Renal cortex interstitium (tissue), 11 donors: ENCODE measurements at regions not wholly inside any gene's neighbourhood (a gene's known extent, or its start where the extent isn't known, plus 50 kb on each side); places are given as distances from the start of the nearest gene placed in this dataset.
"Not testable (repeated sequence)": the region's sequence is repeated elsewhere in the genome, so short reads cannot be mapped to it uniquely, and the experiment has no call there.

Experiments used
- DNase-seq, 11 donors: peaks; one replicate each; pipeline ENCODE4 v3.0.0-alpha.2; 2013; ENCODE audit warnings: low read depth in 9 of 11, low spot score in 4 of 11; ENCODE audit errors: extremely low read depth in 1 of 11

GRCh38 chr2:220767591-220768255 is 804.4 kb downstream of the EPHA4 start:
- no peak for DNase-seq

GRCh38 chr2:220775856-220776488 is 796.1 kb downstream of the EPHA4 start:
- DNase-seq, result no peak

DNA sequence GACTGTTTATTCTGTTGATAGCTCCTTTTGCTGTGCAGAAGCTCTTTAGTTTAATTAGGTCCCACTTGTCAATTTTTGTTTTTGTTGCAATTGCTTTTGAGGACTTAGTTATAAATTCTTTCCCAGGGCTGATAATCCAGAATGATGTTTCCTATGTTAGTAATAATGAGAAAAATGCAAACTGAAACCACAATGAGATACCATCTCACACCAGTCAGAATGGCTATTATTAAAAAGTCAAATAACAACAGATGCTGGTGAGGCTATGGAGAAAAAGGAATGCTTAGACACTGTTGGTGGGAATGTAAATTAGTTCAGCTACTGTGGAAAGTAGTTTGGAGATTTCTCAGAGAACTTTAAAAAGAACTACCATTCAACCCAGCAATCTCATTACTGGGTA is 793.0 kb downstream of the EPHA4 start:
- not testable (repeated sequence) for DNase-seq

DNA sequence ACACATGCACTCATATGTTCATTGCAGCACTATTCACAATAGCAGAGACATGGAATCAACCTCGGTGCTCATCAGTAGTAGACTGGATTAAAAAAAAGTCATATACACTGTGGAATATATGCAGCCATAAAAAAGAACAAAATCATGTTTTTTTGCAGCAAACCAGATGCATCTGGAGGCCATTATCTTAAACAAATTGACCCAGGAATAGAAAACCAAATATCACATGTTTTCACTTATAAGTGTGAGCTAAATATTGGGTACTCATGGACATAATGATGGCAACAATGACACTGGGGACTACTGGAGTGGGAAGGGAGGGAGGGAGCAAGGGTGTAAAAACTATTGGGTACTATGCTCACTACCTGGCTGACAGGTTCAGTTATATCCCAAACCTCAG is 792.6 kb downstream of the EPHA4 start:
- DNase-seq, result no peak

DNA sequence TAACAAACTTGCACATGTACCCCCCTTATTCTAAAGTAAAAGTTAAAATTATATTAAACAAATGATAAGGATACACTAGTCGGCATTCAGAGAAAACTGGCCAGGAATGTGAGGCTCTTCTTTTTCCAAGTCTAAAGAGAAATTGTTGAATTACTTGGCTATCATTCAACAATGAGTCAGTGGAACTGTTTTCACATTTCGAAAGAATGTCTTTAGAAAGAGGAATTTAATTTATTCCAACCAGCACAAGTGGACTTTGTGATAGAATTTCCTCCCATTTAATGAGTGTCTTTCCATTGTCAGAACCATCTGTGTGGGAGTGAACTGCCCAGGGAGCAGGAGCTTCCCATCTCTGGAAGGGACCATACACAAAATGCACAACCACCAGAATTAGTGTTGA is 792.2 kb downstream of the EPHA4 start:
- no peak for DNase-seq

GRCh38 chr2:220781622-220782241 is 790.4 kb downstream of the EPHA4 start:
- DNase-seq, result no peak

DNA sequence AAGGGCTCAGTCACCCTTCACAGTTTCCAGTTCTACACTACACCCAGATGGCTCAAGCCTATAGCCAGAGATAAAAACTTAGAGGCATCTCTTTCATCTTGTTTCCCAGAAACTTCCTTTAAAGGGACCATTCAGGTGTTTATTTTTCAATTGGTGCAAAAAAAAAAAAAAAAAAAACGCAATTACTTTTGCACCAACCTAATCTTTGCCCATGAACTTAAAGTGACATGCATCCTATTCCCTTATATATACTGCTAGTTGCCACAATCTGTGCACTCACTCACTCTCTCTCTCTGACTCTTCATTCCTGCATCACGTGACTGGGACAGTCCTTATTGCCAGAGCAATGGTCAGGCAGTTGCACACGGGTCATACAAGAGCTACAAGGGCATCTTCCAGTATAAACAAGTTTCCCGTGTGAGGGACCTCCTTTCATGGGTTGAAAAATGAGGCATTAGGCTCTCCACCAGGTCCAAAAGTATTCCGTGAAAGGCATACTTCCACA is 789.4 kb downstream of the EPHA4 start:
- DNase-seq, result no peak

DNA sequence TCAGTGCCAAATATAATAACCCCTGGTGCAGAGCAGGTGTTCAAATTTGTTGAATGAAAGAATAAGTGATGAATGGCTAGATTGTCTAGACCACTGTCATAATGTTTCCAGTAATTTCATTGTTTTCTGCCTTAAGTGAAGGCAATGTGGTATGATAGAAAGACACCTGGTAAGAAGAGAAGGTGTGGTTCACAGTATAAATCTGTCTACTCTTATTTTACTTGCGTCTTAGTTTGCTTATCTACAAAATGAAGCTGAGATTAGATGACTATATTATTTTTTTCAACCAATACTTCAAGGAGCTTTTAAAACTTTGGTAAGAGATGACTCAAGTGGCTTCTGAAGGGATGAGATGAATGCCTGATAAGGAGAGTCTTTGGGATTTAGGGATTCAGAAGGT is 788.4 kb downstream of the EPHA4 start:
- no peak for DNase-seq

- DNase-seq, result peak in 1 of 11 donors; percentile 19
Observed at GRCh38 chr2:220785178-220785577, 786.9 kb downstream of the EPHA4 start.

- DNase-seq, result no peak
Observed at GRCh38 chr2:220786216-220786615, 785.9 kb downstream of the EPHA4 start.

GRCh38 chr2:220787251-220787650 is 784.9 kb downstream of the EPHA4 start:
- no peak for DNase-seq

GRCh38 chr2:220789961-220790360 is 782.1 kb downstream of the EPHA4 start:
- no peak for DNase-seq

DNA sequence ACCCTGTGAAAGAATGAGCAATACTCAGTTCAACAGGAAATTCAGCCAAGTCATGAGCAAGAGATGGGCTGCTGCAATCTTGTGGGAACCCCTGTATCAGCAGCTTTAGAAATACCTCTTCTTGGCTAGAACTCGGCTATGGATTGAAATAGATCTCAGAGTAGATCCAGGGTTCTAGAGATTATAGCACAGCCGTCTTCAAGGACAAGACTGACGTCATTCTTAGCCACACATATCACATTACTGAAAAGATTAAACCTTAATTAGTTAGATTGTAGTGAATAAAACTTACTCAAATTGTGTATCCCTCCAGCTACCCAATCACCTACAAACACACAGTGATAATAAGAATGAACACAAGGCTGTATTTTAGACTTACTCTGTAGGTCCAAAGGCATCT is 776.4 kb downstream of the EPHA4 start:
- no peak for DNase-seq

GRCh38 chr2:220811115-220811514 is 761.0 kb downstream of the EPHA4 start:
- DNase-seq, result no peak

DNA sequence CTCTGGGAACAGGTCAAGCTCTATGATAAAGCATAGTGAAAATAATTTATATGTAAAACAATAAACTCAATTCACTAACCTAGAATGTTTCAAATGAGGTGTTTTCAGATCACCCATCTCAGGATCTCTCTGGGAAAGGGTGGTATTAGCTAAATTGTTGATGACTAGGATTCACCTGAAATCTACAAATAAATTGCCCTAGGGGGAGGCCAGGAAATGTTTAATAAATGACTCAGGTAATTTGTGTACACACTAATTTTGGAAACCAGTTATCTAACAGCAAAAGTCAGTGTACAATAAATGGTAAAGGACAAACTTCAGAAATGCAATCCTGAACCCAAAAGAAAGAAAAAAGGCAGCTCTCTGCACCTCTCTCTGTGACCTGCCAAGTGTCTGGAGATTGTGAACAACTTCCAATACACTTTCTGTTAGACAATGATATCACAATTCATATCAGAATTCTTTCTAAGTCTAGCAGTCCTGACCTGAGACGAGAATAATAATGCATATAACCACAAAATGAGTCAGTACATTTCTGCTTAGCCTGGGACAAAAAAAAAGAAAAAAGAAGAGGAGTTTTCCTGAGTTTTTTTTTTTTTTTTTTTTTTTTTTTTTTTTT is 760.0 kb downstream of the EPHA4 start:
- no peak for DNase-seq

DNA sequence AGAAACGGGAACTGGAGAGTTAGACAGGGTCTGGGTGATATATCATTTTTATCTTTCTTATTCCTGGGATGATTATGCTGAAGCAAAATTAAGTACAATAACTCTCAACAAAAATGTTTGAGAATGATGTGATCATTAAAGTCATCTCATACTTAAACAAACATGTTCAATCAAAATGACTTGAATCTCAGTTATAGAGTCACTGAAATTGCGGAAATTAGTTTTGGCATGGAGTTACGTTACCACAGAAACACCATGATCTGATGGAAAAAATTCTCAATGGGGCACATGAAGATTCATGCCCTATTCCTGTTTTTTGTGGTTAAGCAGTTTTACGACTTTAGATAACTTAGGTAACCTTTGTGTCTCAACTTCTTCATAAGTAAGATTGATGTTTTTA is 757.7 kb downstream of the EPHA4 start:
- DNase-seq, result peak in 2 of 11 donors; percentile 5 to 14

DNA sequence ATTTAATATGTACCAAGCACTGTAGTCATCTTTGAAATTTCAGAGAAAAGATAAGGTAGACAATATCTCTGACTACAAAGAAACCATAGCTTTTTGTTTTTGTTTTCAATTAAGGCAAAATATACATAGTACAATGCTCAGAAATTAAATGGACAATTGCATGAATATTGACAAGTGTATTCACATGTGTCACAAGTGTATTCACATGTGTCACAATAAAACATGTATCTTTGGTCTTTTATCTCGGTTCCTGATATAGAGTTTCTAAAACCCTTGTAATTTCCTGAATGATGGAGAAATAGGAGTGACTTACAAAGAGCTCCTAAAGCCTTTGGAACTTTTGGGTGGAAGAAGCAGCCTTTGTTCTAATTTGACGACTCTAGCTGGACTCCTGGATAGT is 756.4 kb downstream of the EPHA4 start:
- DNase-seq, result no peak

- no peak for DNase-seq
Observed at GRCh38 chr2:220821683-220822082, 750.4 kb downstream of the EPHA4 start.

GRCh38 chr2:220823590-220823989 is 748.5 kb downstream of the EPHA4 start:
- not testable (repeated sequence) for DNase-seq

DNA sequence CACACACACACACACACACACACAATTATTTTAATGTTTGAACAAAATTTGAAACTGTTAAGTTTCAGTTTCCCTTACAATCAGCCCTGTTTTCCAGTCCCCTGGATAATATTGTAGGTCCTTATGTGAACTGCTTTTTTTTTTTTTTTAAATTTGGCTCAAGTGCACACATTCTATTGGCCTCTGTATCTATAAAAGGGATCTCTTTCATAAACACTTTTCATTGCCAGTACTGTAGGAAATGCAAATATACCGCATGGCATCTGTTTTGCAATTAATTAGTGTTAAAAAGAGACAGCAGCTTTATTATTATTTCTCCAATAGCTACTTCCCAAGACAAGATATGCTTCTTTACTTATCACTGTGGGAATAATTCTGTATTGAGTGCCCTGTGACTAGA is 738.7 kb downstream of the EPHA4 start:
- DNase-seq, result no peak
